Stimulated activated CD4-positive, alpha-beta T cell treated with anti-CD3 and anti-CD28 coated beads, Interleukin-2, amount 100 ng/mL, for 48 hours (primary cell): ENCODE measurements at regions not wholly inside any gene's neighbourhood (a gene's known extent, or its start where the extent isn't known, plus 50 kb on each side); places are given as distances from the start of the nearest gene placed in this dataset.
"Not testable (repeated sequence)": the region's sequence is repeated elsewhere in the genome, so short reads cannot be mapped to it uniquely, and the experiment has no call there.

ENCODE experiments used
- DNase-seq, 2 donors: peaks; one replicate each; pipeline ENCODE4 v3.0.0-alpha.2; 2020

DNA sequence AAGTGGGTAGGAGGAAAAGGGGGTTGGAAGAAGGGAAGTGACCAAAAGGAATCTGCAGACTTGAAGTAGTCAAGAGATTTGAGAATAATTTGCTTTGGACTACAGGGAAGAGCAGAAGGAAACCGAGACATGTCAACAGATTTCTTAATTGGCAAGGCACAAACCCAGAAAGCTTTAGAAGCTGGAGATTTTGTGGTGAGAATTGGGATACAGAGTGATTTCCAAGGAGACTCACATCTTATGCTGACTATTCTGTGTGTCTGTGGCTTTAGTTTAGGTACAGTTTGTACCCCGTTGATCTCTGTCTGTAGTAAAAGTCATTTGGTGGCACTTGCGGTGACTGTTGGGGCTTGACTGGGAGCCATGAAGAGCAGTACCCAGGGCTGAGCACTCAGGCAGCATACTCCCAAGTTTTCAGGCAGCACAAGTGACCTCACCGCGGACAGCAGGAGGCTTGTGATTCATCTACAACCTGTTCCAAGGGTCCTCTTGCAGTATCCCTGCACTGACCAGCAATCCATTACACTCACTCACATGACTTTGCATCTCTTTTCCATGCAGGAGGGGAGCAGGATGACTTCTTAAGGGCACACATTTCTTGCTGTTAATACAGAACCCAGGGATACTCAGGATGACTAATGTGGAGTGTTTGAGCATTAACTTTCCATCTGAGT lies 97.1 kb upstream of the TNP1 start:
- no peak for DNase-seq

DNA sequence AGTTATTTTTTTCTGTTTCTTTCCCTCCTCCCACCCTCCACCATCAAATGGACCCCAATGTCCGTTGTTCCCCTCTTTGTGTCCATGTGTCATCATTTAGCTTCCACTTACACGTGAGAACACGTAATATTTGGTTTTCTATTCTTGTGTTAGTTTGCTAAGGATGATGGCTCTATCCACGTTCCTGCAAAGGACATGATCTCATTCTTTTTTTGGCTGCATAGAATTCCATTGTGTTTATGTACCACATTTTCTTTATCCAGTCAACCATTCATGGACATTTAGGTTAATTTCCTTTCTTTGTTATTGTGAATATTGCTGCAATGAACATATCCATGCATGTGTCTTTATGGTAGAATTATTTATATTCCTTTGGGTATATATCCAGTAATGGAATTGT lies 91.3 kb upstream of the TNP1 start:
- no peak for DNase-seq

GRCh38 chr2:216950547-216950946 lies 90.7 kb upstream of the TNP1 start:
- DNase-seq = no peak

DNA sequence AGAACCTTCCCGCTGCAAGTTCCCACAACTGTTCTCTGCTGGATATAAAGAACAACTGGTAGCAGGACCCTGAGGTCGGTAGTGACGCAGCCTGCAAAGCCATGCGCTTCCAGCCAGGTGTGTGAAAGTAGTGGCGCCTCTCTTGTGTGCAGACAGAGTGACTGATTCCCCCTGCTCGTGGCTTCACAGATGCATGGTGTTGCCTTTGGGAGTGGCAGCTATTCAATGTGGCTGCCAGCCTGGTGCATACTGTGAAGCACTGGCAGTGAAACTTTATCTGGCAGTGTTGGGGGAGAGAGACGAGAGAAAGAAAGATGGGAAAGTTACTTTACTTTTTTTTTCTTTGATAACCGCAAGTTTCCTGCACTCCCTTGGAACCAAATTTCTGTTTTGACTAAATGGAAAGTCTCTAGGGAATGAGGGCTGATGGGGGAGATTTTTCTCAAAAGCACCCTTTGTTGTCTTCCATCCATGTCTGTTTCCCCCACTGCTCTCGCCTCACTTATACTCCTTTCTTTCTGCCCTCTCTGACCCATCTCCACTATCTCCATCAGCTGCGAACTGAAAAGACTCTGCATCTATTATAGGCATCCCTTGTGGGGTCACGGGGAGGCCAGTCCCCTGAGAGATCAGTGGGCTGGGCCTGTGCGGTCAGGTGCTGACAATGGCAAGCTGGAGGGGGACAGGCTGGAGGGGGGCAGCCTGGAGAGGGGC lies 90.0 kb upstream of the TNP1 start:
- no peak for DNase-seq

GRCh38 chr2:216947055-216947454 lies 87.2 kb upstream of the TNP1 start:
- no peak for DNase-seq

DNA sequence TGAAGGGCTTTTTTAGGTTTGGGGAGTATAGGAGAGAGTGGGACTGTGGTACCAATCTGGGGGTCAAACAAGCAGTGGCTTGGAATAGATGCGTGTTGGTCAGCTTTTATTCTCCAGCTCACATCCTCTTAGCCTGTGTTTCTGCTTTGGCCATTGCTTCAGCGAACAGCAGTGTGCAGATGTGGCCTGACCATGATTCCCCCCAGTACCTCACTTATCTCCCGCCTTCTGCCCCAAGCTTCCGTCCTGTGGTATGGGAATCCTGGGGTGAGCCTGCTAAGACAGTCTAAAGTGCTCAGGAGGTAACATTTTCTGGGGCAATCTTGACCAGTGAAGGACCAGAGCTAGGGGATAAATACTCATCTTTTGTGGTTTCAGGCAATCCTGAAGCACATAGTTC lies 84.9 kb upstream of the TNP1 start:
- DNase-seq = no peak

DNA sequence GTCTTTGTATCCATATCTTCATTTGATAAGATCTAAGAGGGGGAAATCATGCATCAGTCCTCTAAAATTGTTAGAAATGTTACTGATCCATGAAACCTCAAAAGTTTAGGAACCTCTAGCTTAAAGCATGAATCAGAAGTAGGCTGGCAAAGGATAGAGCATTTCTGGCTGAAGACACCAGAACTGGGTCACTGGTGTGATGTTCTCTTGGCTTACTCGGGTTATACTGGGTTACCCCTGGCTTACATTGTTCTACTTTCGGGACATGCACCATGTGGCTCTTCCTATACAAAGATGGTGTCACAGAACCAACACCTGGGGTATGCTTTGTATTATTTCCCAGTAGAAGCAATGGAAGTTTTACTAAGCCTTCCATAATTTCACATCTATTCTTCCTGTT lies 83.2 kb upstream of the TNP1 start:
- DNase-seq = no peak

DNA sequence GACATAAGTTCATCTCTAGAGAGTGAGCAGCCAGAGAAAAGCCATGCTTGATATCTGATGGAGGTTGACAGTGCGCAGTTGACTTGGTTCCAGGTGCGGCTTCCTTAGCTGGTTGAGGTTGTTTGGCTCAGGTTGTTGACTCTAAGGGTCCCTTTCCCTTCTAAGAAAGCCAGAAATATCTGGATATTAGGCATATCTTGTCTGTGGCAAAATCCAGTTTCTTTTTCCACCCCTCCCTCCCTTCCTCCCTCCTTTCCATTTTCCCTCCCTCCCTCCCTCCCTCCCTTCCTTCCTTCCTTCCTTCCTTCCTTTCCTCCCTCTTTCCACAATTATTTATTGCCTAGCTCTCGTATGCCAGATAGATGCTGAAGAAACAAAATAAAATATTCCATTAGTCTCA lies 82.6 kb upstream of the TNP1 start:
- DNase-seq = no peak

- no peak for DNase-seq
Measured at GRCh38 chr2:216942016-216942415, 82.2 kb upstream of the TNP1 start.

- no peak for DNase-seq
Measured at GRCh38 chr2:216936954-216937357, 77.1 kb upstream of the TNP1 start.

GRCh38 chr2:216934623-216935022 lies 74.8 kb upstream of the TNP1 start:
- no peak for DNase-seq

- no peak for DNase-seq
Measured at GRCh38 chr2:216934151-216934550, 74.3 kb upstream of the TNP1 start.

GRCh38 chr2:216932863-216933548 lies 73.1 kb upstream of the TNP1 start:
- no peak for DNase-seq

DNA sequence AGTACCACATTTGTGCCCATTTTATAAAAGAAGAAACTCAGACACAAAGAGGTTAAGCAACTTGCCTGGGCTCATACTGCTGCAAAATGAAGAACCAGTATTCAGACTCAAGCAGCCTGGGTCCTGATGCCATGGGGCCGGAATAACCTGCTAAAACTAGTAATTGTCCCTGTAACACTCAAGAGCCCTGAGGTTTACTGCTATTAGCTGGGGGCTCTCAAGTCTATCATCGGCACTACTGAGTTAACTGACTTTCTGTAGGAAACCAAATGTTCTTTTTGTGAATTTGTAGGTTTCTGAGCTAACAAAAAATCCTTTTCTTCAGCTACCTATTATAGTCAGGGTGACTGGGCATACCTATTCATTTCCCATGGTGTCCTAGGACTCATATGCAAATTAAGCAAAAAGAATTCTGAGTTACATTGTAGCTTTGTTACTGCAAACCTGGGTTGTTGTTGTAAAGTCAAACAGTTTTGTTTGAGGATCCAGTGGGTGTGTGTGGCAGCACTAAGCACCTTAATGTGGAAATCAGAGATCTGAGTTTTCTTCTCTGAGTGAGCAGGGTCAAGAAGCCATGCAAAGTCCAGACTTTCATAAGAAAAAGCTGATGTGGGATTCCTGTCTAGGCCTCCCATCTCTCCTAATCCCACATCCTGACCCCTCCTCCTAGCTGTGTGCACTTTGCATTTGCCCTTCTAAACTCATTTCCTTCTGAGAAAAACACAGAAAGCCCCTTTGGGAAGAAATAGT lies 72.4 kb upstream of the TNP1 start:
- DNase-seq = no peak

GRCh38 chr2:216930716-216931115 lies 70.9 kb upstream of the TNP1 start:
- DNase-seq = no peak

GRCh38 chr2:216929338-216929737 lies 69.5 kb upstream of the TNP1 start:
- DNase-seq = not testable (repeated sequence)

- no peak for DNase-seq
Measured at GRCh38 chr2:216927163-216927562, 67.3 kb upstream of the TNP1 start.

GRCh38 chr2:216925636-216926366 lies 65.9 kb upstream of the TNP1 start:
- no peak for DNase-seq

GRCh38 chr2:216925006-216925405 lies 65.1 kb upstream of the TNP1 start:
- no peak for DNase-seq

DNA sequence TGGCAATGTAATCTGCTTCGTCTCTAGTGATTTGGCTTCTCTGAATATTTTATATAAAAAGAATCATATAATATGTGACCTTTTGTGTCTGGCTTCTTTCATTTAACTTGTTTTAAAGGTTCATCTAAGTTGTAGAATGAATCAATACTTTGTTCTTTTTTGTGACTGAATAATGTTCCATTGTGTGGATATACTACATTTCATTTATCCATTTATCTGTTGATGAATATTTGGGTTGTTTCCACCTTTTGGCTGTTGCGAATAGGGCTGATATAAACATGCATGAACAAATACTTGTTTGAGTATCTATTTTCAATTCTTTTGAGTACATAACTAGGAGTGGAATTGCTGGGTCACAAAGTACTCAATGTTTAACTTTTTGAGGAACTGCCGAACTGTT lies 63.8 kb upstream of the TNP1 start:
- DNase-seq = no peak

DNA sequence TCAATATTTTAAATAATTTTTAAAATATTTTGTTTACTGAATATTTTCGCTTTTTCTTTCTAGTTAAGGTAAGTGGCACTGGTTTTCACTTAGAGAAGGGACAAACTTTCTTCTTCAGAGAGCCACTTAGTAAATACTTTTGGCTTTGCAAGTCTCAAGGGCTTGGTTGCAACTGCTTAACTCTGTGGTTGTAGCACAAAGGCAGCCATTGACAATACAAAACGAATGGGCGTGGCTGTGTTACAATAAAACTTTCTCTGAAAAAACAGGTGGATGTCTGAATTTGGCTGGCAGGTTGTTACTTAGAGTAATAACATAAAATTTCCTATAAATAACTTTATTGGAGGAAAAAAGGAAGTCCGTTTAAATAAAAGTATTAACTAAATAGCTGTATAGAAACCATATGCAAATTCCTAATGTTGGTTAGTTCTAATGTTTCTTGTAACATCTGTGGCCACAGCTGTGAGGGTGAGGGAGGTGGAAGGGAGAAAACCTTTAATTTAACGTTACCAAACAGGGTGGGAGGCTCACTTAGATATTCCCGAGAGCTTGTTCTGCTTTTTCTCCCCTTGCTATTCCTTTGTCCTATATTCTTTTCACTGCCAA lies 62.4 kb upstream of the TNP1 start:
- DNase-seq = no peak

DNA sequence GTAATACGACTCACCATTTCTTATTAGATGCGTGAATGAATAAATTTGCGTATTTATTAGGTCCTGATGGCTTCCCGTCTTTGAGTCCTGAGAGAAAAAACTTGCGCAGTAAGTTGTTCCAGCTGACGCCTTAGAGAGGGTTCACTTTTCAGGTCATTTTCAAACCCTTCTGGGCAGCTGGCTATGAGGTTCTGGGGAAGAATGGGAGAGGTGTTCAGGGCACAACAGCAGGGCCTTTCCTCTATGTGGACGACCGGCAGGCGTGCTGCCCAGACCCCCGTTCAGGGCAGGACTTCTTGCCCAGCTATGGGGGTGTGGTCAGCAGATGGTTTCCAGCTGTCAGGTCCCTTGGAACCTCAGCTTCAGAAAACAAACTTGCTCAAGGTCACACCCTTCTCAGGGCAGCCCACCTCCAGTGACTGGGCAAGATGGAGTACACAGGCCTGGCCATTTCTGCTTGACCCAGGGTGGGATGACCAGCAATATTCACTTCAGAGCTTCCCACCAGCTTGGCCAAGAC lies 61.1 kb upstream of the TNP1 start:
- no peak for DNase-seq
